Stomach (tissue), 8 donors: ENCODE measurements at regions not wholly inside any gene's neighbourhood (a gene's known extent, or its start where the extent isn't known, plus 50 kb on each side); places are given as distances from the start of the nearest gene placed in this dataset.

Experiments used
- DNase-seq, 2 donors: peaks; one replicate each; pipeline versions ENCODE4 v3.0.0 to v3.0.0-alpha.2; 2013 to 2019
- H3K27ac ChIP-seq, 5 donors: fragments of 200-600 bp in 4 of 5; sonication (generic) in 4 of 5; one replicate each; pipeline ENCODE4 v1.5.1; 2013 to 2019; ENCODE audit warnings: mild to moderate bottlenecking in 1 of 5, moderate library complexity in 1 of 5
- H3K27me3 ChIP-seq, 3 donors: fragments of 200-600 bp; sonication (generic); one replicate each; pipeline ENCODE4 v1.5.1; 2017 to 2019; ENCODE audit warnings: mixed run types in 1 of 3
- H3K36me3 ChIP-seq, 4 donors: fragments of 200-600 bp; sonication (generic); 1 replicate in 3 of 4; 2 replicates in 1 of 4; pipeline ENCODE4 v1.5.1; 2016 to 2019
- H3K4me1 ChIP-seq, 4 donors: fragments of 200-600 bp; sonication (generic); one replicate each; pipeline ENCODE4 v1.5.1; 2016 to 2019
- H3K4me3 ChIP-seq, 4 donors: fragments of 200-600 bp; sonication (generic) in 3 of 4; one replicate each; pipeline ENCODE4 v1.5.1; 2016 to 2019; ENCODE audit warnings: mild to moderate bottlenecking in 1 of 4
- H3K9me3 ChIP-seq, 4 donors: fragments of 200-600 bp; sonication (generic); one replicate each; pipeline ENCODE4 v1.5.1; 2016 to 2019
- CTCF ChIP-seq, 7 experiments: fragments of 450-650 bp in 4 of 7; fragments of 200-600 bp in 3 of 7; sonication (generic) in 3 of 7; IDR thresholded peaks; one replicate each; pipeline ENCODE4 v1.5.1; 2016 to 2019; ENCODE audit warnings: antibody characterized with exemption in 7 of 7, control low read depth in 2 of 7, mild to moderate bottlenecking in 1 of 7
- EP300 ChIP-seq: sonication (generic); formaldehyde crosslinking; IDR thresholded peaks from one replicate; pipeline ENCODE4 v1.6.1; 2017; ENCODE audit warnings: antibody characterized with exemption
- POLR2A ChIP-seq, 4 donors: fragments of 450-650 bp; IDR thresholded peaks; one replicate each; pipeline ENCODE4 v1.6.1; 2016; ENCODE audit warnings: antibody characterized with exemption in 4 of 4, control low read depth in 2 of 4, mild to moderate bottlenecking in 1 of 4, moderate library complexity in 1 of 4
- POLR2AphosphoS5 ChIP-seq, 3 donors: sonication (generic); formaldehyde crosslinking; IDR thresholded peaks; one replicate each; pipeline ENCODE4 v1.6.1; 2016; ENCODE audit warnings: antibody characterized with exemption in 3 of 3
- WGBS, 5 donors: extraction: QIAGEN DNeasy Blood & Tissue Kit in 3 of 5; methylation state at CpG; one replicate each; pipeline versions ENCODE4 v1.1.5 to v1.1.7; 2013 to 2018; 5-methylcytosine and 5-hydroxymethylcytosine counted together
- intact Hi-C: fragments of 100-400 bp; cut with DNase I; formaldehyde crosslinking; loops from one replicate; pipeline ENCODE4 v1.15.1; 2023; ENCODE audit warnings: low total_unique reads
- donor health status: healthy with polysubstance abuse.
- donor health status: Bipolar disorder and iron deficiency.
- donor health status: healthy.

- no peak overlapping the region for H3K4me3 ChIP-seq
- no peaks in the 10 kb centered on the region for H3K36me3 ChIP-seq
- WGBS, 5 donors = 86 to 97% (median 89%) methylated on average over 2 of the region's 2 CpGs
- DNase-seq = no peak
- intact Hi-C loops = no loop called here
- no peak overlapping the region for H3K27ac ChIP-seq
- no peaks in the 10 kb centered on the region for H3K4me1 ChIP-seq
- H3K27me3 ChIP-seq = no peaks in the 10 kb centered on the region
- TF ChIP-seq POLR2AphosphoS5 (IDR thresholded peaks at IDR 0.05) (no peak), CTCF (IDR thresholded peaks at IDR 0.05) (no peak)
- no peaks in the 10 kb centered on the region for H3K9me3 ChIP-seq
These were observed 374.5 kb downstream of the METTL15 start for GRCh38 chr11:28482666-28483065.

GRCh38 chr11:28481616-28482480, 373.7 kb downstream of the METTL15 start:
- Histone ChIP-seq H3K4me1 (no peaks in the 10 kb centered on the region), H3K27ac (no peak overlapping the region), H3K36me3 (no peaks in the 10 kb centered on the region), H3K9me3 (no peaks in the 10 kb centered on the region), H3K4me3 (no peak overlapping the region), H3K27me3 (no peaks in the 10 kb centered on the region)
- DNase-seq = no peak
- no peak for TF ChIP-seq CTCF (IDR thresholded peaks at IDR 0.05)
- TF ChIP-seq EP300 = no peak
- TF ChIP-seq POLR2AphosphoS5 (IDR thresholded peaks at IDR 0.05) = no peak
- WGBS, 5 donors = 79 to 86% (median 85%) methylated on average over 7 of the region's 7 CpGs
- intact Hi-C loops = no loop called here

DNA sequence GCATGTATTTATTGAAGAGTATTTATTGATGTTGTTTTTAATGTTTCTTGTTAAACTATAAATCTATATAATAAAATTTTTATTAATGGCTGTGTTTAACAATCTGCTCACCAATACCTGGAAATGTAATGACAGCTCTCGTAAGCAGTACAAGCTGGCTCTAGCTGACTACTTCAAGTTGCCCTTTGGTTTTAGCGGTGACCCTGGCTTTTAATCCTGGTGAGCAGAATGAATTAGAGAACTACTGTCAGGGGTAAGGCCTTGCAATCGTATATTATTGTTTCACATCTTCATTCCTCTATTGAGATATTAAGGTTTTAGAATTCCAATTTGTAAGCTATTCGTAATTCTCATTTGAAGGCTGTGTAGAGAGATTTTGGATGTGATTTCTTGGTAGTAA, 372.2 kb downstream of the METTL15 start:
- no peaks in the 10 kb centered on the region for H3K9me3 ChIP-seq
- TF ChIP-seq POLR2A (IDR thresholded peaks at IDR 0.05) = no peak
- TF ChIP-seq POLR2AphosphoS5 (IDR thresholded peaks at IDR 0.05) = no peak
- TF ChIP-seq CTCF (IDR thresholded peaks at IDR 0.05) = no peak
- TF ChIP-seq EP300 = no peak

GRCh38 chr11:28476864-28477263, 368.7 kb downstream of the METTL15 start:
- intact Hi-C loops = no loop called here
- Histone ChIP-seq H3K4me3 (no peak overlapping the region), H3K36me3 (no peaks in the 10 kb centered on the region), H3K27me3 (no peaks in the 10 kb centered on the region), H3K27ac (no peak overlapping the region), H3K4me1 (no peaks in the 10 kb centered on the region), H3K9me3 (no peaks in the 10 kb centered on the region)
- TF ChIP-seq POLR2A (IDR thresholded peaks at IDR 0.05) (no peak), EP300 (no peak), CTCF (IDR thresholded peaks at IDR 0.05) (no peak), POLR2AphosphoS5 (IDR thresholded peaks at IDR 0.05) (no peak)
- DNase-seq = no peak
- WGBS, 5 donors = 83 to 93% (median 92%) methylated on average over 5 of the region's 5 CpGs

More for the DNA sequence above, 372.2 kb downstream of the METTL15 start:
- Histone ChIP-seq H3K27me3 (no peaks in the 10 kb centered on the region), H3K36me3 (no peaks in the 10 kb centered on the region), H3K4me1 (no peaks in the 10 kb centered on the region), H3K4me3 (no peak overlapping the region), H3K27ac (no peak overlapping the region)
- no peak for DNase-seq
- 85 to 95% (median 90%) methylated on average over 4 of the region's 4 CpGs for WGBS, 5 donors
- intact Hi-C loops = no loop called here
